ENCODE measurements at regions not wholly inside any gene's neighbourhood (a gene's known extent, or its start where the extent isn't known, plus 50 kb on each side); places are given as distances from the start of the nearest gene placed in this dataset.
"Not testable (repeated sequence)": the region's sequence is repeated elsewhere in the genome, so short reads cannot be mapped to it uniquely, and the experiment has no call there.

DNA sequence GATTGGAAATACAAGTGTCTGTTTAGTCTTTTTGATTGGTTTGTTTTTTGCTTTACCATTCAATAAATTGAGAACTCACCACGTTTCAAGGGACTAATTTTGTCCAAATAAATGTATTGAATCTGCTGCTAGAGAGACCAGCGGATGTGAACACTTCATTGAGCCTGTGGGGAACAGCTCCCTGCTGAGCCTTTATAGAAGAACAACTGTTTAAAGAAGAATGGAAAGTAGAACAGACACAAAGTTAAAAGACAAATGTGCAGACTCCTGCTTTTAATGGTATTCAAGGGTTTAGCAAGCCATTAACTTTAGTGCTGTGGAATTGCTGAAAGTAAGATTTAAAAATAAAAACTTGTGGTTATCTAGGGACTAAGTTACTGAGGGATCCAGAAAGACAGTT lies 817.7 kb upstream of the B3GALT2 start:
- no peak for DNase-seq (ENCODE audit: low read depth in 2 of 3, low spot score in 2 of 3)

- not testable (repeated sequence) for DNase-seq (ENCODE audit: low read depth in 2 of 3, low spot score in 2 of 3)
Observed at GRCh38 chr1:194001726-194002350, 815.4 kb upstream of the B3GALT2 start.

GRCh38 chr1:193988885-193989284 lies 802.5 kb upstream of the B3GALT2 start:
- DNase-seq (ENCODE audit: low read depth in 2 of 3, low spot score in 2 of 3) = no peak

GRCh38 chr1:193979219-193979618 lies 792.8 kb upstream of the B3GALT2 start:
- no peak for DNase-seq (ENCODE audit: low read depth in 2 of 3, low spot score in 2 of 3)

GRCh38 chr1:193974286-193974798 lies 787.9 kb upstream of the B3GALT2 start:
- DNase-seq (ENCODE audit: low read depth in 2 of 3, low spot score in 2 of 3) = no peak

GRCh38 chr1:193973428-193973827 lies 787.0 kb upstream of the B3GALT2 start:
- DNase-seq (ENCODE audit: low read depth in 2 of 3, low spot score in 2 of 3) = no peak

DNA sequence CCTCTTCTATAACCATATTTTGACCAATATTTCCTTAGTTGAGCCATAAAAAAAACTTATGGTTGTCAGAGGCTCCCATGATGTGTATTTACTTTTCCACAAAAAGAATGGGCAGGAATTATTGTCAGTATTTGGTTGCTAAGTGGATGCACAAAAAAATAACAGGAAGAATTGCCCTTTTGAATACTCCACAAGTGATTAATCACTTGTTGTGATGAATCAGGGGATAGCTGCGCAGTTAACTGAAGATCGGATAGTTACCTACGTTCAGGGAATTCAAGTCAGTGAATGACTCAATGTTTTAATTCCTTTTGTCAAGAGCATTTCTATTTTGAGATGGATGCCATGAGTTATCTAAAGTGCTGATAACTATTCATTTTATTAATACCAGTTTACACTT lies 785.2 kb upstream of the B3GALT2 start:
- no peak for DNase-seq (ENCODE audit: low read depth in 2 of 3, low spot score in 2 of 3)

- no peak for DNase-seq (ENCODE audit: low read depth in 2 of 3, low spot score in 2 of 3)
Observed at GRCh38 chr1:193960499-193960898, 774.1 kb upstream of the B3GALT2 start.

- DNase-seq (ENCODE audit: low read depth in 2 of 3, low spot score in 2 of 3) = no peak
Observed at GRCh38 chr1:193960040-193960439, 773.6 kb upstream of the B3GALT2 start.

GRCh38 chr1:193957556-193958095 lies 771.2 kb upstream of the B3GALT2 start:
- no peak for DNase-seq (ENCODE audit: low read depth in 2 of 3, low spot score in 2 of 3)

GRCh38 chr1:193952778-193953374 lies 766.5 kb upstream of the B3GALT2 start:
- DNase-seq (ENCODE audit: low read depth in 2 of 3, low spot score in 2 of 3) = no peak

GRCh38 chr1:193951984-193952383 lies 765.6 kb upstream of the B3GALT2 start:
- no peak for DNase-seq (ENCODE audit: low read depth in 2 of 3, low spot score in 2 of 3)

GRCh38 chr1:193944454-193944853 lies 758.0 kb upstream of the B3GALT2 start:
- DNase-seq (ENCODE audit: low read depth in 2 of 3, low spot score in 2 of 3) = no peak

- DNase-seq (ENCODE audit: low read depth in 2 of 3, low spot score in 2 of 3) = no peak
Observed at GRCh38 chr1:193940176-193940575, 753.8 kb upstream of the B3GALT2 start.

DNA sequence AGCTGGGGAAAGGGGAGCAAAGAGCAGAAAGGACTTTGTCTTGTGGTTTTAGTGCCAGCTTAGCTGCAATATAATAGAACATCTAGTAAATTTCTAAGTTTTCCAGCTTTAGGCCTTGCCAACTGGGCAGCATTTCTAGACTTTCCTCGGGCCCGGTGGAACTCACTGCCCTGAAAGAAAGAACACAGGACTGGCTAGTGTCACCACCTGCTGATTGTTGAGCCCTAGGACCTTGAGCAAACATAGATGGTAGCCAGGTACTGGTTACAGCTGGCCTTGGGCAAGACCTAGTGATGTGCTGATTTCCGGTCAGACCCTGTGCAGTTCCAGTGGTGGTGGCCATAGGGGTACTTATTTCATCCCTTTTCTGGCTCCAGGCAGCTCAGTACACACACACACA lies 753.2 kb upstream of the B3GALT2 start:
- no peak for DNase-seq (ENCODE audit: low read depth in 2 of 3, low spot score in 2 of 3)

- no peak for DNase-seq (ENCODE audit: low read depth in 2 of 3, low spot score in 2 of 3)
Observed at GRCh38 chr1:193937308-193937707, 750.9 kb upstream of the B3GALT2 start.

DNA sequence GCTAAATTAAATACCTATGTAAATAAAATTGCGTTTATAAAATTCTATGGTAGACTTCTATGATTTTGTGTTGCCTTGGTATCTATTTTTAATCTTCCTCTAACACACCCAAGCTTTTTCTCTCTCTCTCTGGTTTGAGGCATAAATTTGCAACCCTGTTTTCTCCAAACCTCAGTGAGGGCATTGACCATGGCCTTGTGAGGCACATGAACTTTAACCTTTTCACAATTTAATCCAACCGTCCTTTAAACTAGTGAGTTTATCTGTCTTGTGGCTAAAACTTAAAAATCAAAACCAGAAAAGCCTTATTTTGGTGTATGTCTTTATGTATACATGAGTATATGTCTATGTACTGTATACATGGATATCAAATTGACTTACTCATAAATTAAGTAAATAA lies 746.6 kb upstream of the B3GALT2 start:
- DNase-seq (ENCODE audit: low read depth in 2 of 3, low spot score in 2 of 3) = no peak

GRCh38 chr1:193931356-193931755 lies 744.9 kb upstream of the B3GALT2 start:
- DNase-seq (ENCODE audit: low read depth in 2 of 3, low spot score in 2 of 3) = no peak

GRCh38 chr1:193929374-193930033 lies 743.1 kb upstream of the B3GALT2 start:
- no peak for DNase-seq (ENCODE audit: low read depth in 2 of 3, low spot score in 2 of 3)

DNA sequence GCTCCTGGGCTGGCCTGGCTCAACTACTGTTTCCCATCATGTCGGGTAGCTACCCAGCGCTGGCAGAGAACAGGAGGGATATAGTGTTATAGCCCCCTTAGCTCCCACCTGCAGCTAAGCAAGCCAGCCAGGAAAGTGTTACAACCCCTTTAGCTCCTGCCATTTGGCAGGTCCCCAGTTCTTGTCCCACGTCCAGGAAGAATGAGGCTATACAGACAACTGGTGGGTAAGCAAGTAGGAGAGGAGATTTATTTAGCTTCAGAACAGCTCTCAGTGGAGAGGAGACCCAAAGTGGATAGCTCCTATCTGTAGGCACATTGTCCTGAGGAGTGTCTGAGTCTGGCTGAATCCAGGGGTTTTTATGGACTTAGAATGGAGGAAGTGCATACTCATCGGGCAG lies 741.1 kb upstream of the B3GALT2 start:
- peak in 1 of 3 donors; percentile 2 for DNase-seq (ENCODE audit: low read depth in 2 of 3, low spot score in 2 of 3)

DNA sequence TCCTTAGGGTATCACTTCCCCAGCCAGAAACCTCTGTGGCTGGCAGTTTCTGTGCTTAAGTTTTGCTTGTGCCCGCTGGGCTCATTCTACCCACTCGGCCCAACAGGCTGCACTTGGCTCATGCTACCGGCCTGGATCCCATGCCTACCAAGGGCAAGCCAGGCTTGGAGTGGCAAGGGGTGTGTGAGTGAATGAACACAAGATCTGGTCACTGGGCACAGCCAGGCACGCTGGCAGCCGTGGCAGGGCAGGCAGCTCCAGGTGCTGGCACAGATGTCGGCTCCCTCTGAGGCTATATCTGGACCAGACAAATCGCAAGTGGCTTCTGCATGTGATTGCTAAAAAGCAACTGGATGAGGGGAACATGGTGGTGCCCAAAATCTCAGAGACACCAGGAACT lies 740.5 kb upstream of the B3GALT2 start:
- DNase-seq (ENCODE audit: low read depth in 2 of 3, low spot score in 2 of 3) = no peak

DNA sequence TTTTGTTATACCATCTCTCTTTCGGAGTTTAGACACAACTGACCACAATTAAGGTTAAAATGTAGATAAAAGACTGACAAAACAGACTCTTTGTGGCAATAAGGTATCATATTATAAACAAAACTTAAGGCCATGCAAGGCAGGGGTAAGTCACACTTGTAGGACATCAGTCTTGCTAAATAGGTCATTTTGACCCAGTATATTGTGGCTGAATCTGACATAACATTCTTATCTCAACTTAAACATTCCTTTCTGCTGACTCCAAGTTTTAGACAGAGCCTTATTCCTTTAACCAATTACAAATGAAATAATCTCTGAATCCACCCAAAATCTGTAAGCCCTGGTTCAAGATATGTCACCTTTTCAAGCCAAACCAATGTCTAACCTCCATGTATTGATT lies 733.4 kb upstream of the B3GALT2 start:
- DNase-seq (ENCODE audit: low read depth in 2 of 3, low spot score in 2 of 3) = no peak

Measured in hematopoietic multipotent progenitor cell (in vitro differentiated cells).